ENCODE measurements at regions not wholly inside any gene's neighbourhood (a gene's known extent, or its start where the extent isn't known, plus 50 kb on each side); places are given as distances from the start of the nearest gene placed in this dataset.

DNA sequence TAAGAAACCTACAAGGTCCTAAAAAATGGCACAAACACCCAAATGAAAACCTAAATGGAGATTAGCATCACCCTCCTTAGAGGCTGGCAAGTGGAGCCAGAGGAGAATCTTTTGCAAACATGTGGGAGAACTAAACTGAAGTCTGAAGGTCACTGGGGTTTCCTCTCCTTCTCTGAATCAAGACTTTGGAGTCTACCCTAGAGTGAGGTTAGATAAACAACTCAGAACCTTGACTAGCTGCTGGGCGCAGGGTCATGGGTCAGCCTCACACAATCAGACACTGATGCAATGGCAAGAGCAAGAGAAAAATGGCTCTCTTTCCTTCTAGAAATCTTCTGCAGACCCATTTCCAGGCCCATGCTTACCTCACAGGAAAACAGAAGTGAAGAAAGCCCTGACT, 165.8 kb downstream of the KCTD12 start:
- TF ChIP-seq EZH2 (IDR thresholded peaks at IDR 0.05; ENCODE audit: borderline replicate concordance, low read depth, low read length, severe bottlenecking), result no peak
- TF ChIP-seq, protein P1, sequence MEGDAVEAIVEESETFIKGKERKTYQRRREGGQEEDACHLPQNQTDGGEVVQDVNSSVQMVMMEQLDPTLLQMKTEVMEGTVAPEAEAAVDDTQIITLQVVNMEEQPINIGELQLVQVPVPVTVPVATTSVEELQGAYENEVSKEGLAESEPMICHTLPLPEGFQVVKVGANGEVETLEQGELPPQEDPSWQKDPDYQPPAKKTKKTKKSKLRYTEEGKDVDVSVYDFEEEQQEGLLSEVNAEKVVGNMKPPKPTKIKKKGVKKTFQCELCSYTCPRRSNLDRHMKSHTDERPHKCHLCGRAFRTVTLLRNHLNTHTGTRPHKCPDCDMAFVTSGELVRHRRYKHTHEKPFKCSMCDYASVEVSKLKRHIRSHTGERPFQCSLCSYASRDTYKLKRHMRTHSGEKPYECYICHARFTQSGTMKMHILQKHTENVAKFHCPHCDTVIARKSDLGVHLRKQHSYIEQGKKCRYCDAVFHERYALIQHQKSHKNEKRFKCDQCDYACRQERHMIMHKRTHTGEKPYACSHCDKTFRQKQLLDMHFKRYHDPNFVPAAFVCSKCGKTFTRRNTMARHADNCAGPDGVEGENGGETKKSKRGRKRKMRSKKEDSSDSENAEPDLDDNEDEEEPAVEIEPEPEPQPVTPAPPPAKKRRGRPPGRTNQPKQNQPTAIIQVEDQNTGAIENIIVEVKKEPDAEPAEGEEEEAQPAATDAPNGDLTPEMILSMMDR (IDR thresholded peaks at IDR 0.05; ENCODE audit: extremely low read depth in 1 of 2, insufficient read depth in 1 of 2, low read depth in 1 of 2, low read length in 2 of 2), result no peak
- TF ChIP-seq POLR2AphosphoS5 (IDR thresholded peaks at IDR 0.05; ENCODE audit: insufficient read depth, low read depth, low read length), result no peak
- no peak for TF ChIP-seq GATA2 (IDR thresholded peaks at IDR 0.05; ENCODE audit: insufficient read depth, insufficient read length, low read depth, low read length)
- no peak for TF ChIP-seq MYC (IDR thresholded peaks at IDR 0.05; ENCODE audit: low read depth, low read length)
- TF ChIP-seq, protein P2, sequence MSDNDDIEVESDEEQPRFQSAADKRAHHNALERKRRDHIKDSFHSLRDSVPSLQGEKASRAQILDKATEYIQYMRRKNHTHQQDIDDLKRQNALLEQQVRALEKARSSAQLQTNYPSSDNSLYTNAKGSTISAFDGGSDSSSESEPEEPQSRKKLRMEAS (IDR thresholded peaks at IDR 0.05; ENCODE audit: insufficient read depth, insufficient read length), result no peak

Measured in endothelial cell of umbilical vein (primary cell).